NCI-H345 treated with DMSO at 0.1 percent for 48 hours (cell line): ENCODE measurements at regions not wholly inside any gene's neighbourhood (a gene's known extent, or its start where the extent isn't known, plus 50 kb on each side); places are given as distances from the start of the nearest gene placed in this dataset.

Experiments
- DNase-seq: peaks from one replicate; lab custom pipeline; 2025; ENCODE audit not compliant: unreplicated experiment; lab: John Stamatoyannopoulos, UW

DNA sequence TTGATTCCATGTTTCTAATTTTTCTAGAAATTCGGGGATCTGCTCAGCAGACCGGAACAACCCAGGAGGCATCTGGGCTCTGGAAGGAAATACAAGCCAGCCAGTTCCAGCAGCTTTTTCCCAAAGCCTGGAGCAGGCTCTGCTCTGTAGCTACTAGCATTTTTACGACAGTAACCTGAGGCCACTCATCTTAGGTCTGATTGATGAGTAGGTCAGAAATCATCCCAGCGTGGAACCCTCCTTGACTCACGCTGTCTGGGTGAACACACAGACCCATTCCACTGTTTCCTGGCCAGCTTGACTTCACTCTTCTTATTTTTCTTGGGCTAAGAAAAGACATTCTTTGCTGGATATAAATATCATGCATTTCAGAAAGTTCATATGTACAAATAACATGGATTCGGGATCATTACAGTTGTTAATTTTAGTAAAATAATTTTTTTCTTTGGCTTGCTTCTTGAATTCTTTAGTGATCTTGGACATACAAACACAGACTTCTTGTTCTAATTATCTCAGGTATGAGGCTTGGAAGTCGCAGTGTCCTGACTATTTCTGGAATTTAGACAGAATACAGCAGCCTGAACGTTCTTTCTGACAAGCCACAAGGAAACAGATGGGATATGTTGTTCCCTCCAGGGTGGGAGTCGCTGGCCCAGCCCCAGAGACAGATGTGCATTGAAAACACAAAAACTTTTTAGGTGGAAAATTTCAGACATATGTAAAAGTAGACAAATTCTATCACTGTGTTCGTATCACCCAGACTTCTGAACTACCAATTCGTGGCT lies 54.6 kb upstream of the PITRM1 start:
- no peak for DNase-seq

DNA sequence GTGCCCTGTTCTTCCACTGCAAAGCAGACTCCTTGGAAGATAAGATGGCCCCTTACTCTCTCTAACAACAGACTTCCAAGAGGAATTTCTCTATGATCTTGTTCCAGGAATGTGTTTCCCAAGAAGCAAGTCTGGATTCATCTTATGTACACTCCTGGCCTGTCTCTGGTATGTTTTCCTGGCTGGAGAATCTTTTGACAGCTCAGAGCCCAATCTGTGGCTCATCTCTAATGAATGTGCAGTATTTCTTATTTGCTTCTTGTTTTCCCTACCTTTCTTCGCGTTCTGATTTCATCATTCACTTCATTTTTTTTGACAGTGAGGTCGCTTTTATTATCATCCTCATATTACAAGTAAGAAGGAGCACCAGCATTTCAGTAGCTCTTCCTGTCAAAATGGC lies 53.0 kb upstream of the PITRM1 start:
- DNase-seq, result no peak

DNA sequence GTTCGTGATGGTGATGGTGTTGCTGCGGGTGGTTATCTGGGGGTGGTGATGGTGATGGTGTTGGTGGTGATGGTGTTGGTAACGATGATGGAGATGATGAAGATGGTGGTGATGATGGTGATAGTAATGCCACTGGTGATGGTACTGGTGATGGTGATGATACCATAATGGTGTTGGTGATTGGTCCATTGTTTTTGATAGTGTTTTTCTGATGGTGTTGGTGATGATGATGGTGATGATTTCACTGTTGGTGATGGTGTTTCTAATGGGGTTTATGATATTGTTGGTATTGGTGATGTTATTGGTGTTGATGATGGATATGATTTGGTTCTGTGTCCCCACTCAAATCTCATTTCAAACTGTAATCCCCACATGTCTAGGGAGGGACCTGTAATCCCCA lies 51.7 kb upstream of the PITRM1 start:
- DNase-seq, result no peak

DNA sequence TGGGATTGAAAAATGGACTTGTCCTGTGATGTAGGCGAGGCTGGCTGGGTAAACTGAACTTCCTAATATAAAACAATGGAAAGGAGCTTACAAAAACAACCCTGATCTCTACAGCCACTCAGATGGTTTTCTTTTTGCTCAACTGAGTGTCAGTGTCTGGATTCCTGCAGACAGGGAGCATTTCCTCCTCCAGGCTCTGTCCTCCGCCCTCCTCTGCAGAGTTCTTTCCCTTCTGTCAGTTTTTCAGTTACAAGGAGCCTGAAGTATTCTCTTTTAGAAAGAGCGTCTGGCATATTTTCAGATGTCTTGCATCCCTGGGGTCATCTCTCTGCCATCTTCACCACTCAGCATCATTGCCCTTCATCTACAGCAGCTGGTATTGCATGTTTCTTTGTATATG lies 50.0 kb upstream of the PITRM1 start:
- DNase-seq, result no peak
